ENCODE measurements at regions not wholly inside any gene's neighbourhood (a gene's known extent, or its start where the extent isn't known, plus 50 kb on each side); places are given as distances from the start of the nearest gene placed in this dataset.
"Not testable (repeated sequence)": the region's sequence is repeated elsewhere in the genome, so short reads cannot be mapped to it uniquely, and the experiment has no call there.

DNA sequence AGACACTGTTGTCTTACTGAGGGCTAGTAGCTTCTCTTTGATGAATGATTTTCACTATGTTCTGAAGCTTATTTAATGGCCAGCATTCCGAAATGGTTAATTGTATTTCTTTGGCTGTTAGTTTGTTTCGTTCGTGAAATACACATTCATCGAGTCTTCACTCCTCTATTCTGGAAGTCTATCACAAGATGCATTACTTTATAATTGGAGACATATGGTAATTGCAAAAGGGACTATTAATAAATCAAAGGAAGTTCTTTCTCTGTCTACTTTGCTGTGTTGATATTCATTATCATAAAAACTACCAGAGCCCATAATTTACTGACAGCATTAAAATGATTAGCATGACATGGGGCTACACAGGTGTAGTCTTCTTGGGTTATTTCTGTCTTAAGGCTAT lies 133.8 kb upstream of the IGFBP3 start:
- ATAC-seq (ENCODE audit: low read depth) (no peak), DNase-seq (ENCODE audit: low spot score in 2 of 2) (no peak)
- H3K4me3 Mint-ChIP-seq = no peak overlapping the region
- no peak overlapping the region for H3K27ac Mint-ChIP-seq
- no peaks in the 10 kb centered on the region for H3K4me1 Mint-ChIP-seq
- no peaks in the 10 kb centered on the region for H3K9me3 Mint-ChIP-seq
- H3K36me3 Mint-ChIP-seq = no peaks in the 10 kb centered on the region
- no peaks in the 10 kb centered on the region for H3K27me3 Mint-ChIP-seq

DNA sequence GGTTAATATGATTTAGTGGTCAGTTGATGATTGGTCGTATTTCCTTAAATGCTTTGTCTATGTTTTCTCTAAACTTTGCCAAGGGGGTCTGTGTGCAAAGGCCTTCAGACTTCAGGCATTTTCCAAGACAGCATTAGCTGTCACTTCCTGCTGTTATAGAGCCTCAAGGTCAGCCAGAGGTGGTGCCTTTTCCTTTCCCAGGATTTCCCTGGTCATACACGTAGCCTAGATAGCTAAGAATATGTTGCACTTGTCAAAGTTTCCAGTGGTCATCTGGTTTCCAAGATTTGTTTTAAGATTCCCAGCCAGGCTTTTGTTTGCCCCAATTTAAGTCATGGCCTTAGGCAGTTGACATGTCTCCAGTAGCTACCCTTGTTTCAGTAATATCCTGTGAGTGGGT lies 133.2 kb upstream of the IGFBP3 start:
- no peak overlapping the region for H3K27ac Mint-ChIP-seq

DNA sequence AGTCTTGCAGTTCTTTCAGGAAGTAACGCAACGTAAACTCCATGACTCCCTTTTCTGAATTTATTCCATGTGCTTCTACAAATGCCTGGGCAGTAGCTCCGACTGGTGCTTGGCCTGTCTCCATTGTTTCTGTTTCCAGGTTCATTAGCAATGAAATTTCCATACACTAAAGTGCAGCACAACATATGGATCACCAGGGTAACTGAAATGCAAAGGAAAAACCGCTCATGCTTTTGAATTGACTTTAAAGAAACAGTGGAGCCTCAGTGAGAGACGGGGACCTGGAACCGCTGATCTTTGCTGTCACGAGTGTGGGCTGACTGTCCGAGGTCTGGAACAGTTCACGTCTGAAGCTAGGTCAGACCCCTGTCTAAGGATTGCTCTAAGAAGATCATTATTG lies 126.5 kb upstream of the IGFBP3 start:
- no peak overlapping the region for H3K4me3 Mint-ChIP-seq
- no peaks in the 10 kb centered on the region for H3K4me1 Mint-ChIP-seq
- DNase-seq (ENCODE audit: low spot score in 2 of 2) = no peak
- no peaks in the 10 kb centered on the region for H3K36me3 Mint-ChIP-seq
- no peak overlapping the region for H3K27ac Mint-ChIP-seq
- no peak for ATAC-seq (ENCODE audit: low read depth)
- H3K9me3 Mint-ChIP-seq = no peaks in the 10 kb centered on the region
- H3K27me3 Mint-ChIP-seq = no peaks in the 10 kb centered on the region

More for the DNA sequence above, 133.2 kb upstream of the IGFBP3 start:
- ATAC-seq (ENCODE audit: low read depth) (no peak), DNase-seq (ENCODE audit: low spot score in 2 of 2) (no peak)
- Mint-ChIP-seq H3K4me3 (no peak overlapping the region), H3K27me3 (no peaks in the 10 kb centered on the region), H3K4me1 (no peaks in the 10 kb centered on the region), H3K36me3 (no peaks in the 10 kb centered on the region), H3K9me3 (no peaks in the 10 kb centered on the region)

DNA sequence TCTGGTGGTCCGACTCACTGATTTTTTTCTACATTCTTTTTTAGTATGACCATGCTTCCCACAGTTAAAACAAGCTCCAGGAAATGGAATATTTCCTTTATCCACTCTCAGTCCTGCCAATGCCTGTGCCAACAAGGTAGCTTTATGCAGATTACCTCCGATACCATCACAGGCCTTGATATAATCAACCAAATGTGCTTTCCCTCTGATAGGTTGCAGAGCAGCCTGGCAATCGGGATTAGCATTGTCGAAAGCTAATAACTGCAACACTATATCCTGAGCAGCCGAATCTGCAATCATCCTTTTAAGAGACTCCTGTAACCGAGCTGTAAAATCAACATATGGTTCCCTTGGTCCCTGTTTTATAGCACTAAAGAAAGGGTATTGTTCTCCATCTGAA lies 122.3 kb upstream of the IGFBP3 start:
- H3K9me3 Mint-ChIP-seq; H3K27me3 Mint-ChIP-seq; DNase-seq (ENCODE audit: low spot score in 2 of 2); H3K4me3 Mint-ChIP-seq; H3K4me1 Mint-ChIP-seq; ATAC-seq (ENCODE audit: low read depth); H3K27ac Mint-ChIP-seq; H3K36me3 Mint-ChIP-seq: not testable (repeated sequence)

DNA sequence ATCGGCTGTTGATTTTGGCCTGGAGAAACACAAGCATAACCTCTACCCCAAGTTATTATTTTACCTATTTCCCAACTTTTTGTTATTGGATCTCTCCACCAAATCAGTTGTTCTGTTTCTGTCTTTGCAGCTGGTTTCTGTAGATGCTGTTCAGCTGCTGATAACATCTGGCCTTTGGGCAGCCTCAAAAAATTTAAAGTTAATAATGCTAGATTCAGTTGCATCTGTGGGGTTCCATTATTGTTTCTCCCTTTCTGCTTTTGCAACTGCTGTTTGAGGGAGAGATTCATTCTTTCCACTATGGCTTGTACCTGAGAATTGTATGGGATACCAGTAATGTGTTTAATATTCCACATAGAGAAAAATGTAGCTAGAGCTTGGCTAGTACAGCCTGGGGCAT lies 118.7 kb upstream of the IGFBP3 start:
- not testable (repeated sequence) for H3K4me1 Mint-ChIP-seq; H3K9me3 Mint-ChIP-seq; H3K36me3 Mint-ChIP-seq; H3K4me3 Mint-ChIP-seq; DNase-seq (ENCODE audit: low spot score in 2 of 2); H3K27me3 Mint-ChIP-seq; H3K27ac Mint-ChIP-seq; ATAC-seq (ENCODE audit: low read depth)

DNA sequence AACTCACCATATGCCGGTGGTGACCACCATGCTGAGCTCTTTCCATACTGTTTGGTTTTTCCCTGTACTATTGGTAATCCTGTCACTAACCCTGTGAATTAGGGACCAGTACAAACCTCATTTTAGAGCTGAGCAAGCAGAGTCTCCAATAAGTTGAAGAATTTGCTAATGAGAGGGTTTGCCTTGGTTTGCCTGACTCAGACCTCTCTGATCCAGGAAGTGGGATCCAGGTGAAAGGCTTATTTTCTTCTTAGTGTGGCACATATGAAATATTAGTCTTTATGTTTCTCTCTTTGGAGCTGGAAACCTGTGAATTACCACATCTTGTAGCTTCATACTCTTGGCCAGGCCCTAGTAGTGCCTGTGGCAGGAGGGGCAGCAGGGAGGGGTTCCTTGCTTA lies 114.1 kb upstream of the IGFBP3 start:
- no peak for DNase-seq (ENCODE audit: low spot score in 2 of 2)
- H3K27ac Mint-ChIP-seq = no peak overlapping the region
- H3K36me3 Mint-ChIP-seq = no peaks in the 10 kb centered on the region
- peaks cover 1% of the 10 kb centered on the region for H3K27me3 Mint-ChIP-seq
- H3K4me3 Mint-ChIP-seq = no peak overlapping the region
- no peaks in the 10 kb centered on the region for H3K9me3 Mint-ChIP-seq
- no peak for ATAC-seq (ENCODE audit: low read depth)
- no peaks in the 10 kb centered on the region for H3K4me1 Mint-ChIP-seq

DNA sequence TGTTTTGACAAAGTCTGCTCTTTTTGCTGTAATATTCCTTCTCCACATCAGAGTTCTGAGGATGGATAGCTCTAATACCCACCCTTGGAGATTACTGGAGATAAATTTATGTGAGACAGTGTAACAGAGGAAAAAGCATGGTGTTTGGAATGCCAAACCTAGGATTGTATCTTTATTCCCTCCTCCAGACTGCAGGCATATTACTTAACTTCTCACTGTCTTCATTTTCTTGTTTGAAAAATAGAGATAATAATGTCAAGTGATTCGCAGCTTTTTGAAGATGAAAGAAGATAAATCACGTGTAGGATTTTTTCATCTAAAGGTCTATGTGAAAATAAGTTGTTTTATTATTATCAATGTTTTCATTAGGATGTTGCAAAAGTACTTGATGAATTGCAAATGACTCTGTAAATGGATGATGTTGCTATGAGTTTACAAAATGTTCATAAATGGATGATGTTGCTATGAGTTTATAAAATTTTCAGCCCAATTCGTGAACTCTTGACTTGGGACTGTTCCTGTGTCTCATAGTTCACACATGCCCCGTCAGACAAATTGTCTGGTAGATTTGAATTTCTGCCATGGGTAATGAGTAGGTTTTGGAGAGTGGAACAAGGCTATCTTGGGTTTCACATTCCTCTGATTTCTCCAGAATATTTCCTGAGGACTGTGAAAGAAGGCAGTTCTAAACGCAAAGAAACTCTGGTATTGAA lies 113.1 kb upstream of the IGFBP3 start:
- Mint-ChIP-seq H3K4me3 (no peak overlapping the region), H3K4me1 (no peaks in the 10 kb centered on the region), H3K27me3 (peaks cover 1% of the 10 kb centered on the region), H3K27ac (no peak overlapping the region), H3K9me3 (no peaks in the 10 kb centered on the region), H3K36me3 (no peaks in the 10 kb centered on the region)
- no peak for DNase-seq (ENCODE audit: low spot score in 2 of 2)
- no peak for ATAC-seq (ENCODE audit: low read depth)

DNA sequence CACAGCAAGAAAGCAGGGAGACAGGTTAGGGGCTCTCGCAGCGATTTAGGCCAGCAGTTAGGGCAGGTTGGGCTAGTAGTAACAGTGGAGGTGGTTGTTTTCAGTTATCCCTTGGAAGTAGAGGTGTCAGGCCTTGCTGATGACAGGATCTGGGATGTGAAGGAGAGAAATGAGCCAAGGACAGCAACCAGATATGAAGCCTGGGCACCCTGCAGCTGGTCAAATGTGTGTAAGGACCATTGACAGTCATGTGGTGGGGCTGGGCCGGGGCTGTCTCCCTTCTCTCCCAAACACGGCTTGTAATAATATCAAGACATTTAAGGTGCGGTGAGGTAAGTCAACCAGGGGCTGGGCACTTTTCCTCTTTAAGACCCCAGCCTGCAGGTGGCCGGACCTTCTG lies 112.5 kb upstream of the IGFBP3 start:
- no peak for ATAC-seq (ENCODE audit: low read depth)
- Mint-ChIP-seq H3K27ac (no peak overlapping the region), H3K27me3 (peaks cover 1% of the 10 kb centered on the region), H3K36me3 (no peaks in the 10 kb centered on the region), H3K4me3 (no peak overlapping the region), H3K9me3 (no peaks in the 10 kb centered on the region), H3K4me1 (no peaks in the 10 kb centered on the region)
- DNase-seq (ENCODE audit: low spot score in 2 of 2) = no peak

DNA sequence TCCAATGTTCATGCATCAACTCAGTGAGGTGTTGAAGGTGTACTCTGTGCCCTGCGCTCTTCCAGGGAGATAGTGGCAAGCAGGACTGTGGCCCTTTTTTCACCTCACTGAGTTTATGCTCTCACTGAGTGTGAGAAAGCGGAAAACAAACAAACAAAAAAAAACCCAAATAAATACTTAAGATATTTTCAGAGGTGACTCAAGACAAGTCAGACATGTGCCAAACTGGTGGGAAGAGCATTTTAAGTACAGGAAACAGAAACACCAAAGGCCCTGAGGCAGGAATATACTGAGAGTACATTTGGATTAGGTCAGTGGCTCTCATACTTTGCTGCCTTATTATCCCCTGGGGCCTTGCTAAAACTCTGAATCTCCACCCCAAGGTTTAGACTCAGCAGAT lies 111.9 kb upstream of the IGFBP3 start:
- no peak for DNase-seq (ENCODE audit: low spot score in 2 of 2)
- H3K27ac Mint-ChIP-seq = no peak overlapping the region
- H3K36me3 Mint-ChIP-seq = no peaks in the 10 kb centered on the region
- no peaks in the 10 kb centered on the region for H3K4me1 Mint-ChIP-seq
- ATAC-seq (ENCODE audit: low read depth) = no peak
- H3K4me3 Mint-ChIP-seq = no peak overlapping the region
- no peaks in the 10 kb centered on the region for H3K9me3 Mint-ChIP-seq
- peaks cover 1% of the 10 kb centered on the region for H3K27me3 Mint-ChIP-seq

DNA sequence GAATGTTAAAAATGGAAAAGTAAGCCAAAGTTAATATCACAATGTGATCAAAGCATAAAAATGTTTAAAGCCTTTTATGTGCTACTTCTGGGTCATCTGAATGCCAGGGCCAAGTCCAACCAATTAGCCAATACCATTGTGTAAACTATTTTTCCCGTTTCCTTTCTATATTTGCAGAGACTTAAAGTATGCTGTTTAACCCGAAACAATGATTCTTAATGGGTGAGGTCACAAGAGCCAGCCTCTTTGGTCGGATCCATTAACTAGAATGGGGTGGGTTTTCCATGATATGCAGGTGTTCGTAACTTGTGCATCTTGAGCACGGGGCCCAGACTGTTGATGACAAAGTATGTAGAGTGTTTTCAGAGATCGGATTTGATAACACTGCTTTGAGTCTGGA lies 111.3 kb upstream of the IGFBP3 start:
- peaks cover 1% of the 10 kb centered on the region for H3K27me3 Mint-ChIP-seq
- H3K36me3 Mint-ChIP-seq = no peaks in the 10 kb centered on the region
- ATAC-seq (ENCODE audit: low read depth) (no peak), DNase-seq (ENCODE audit: low spot score in 2 of 2) (no peak)
- no peaks in the 10 kb centered on the region for H3K9me3 Mint-ChIP-seq
- no peak overlapping the region for H3K27ac Mint-ChIP-seq
- H3K4me1 Mint-ChIP-seq = no peaks in the 10 kb centered on the region
- H3K4me3 Mint-ChIP-seq = no peak overlapping the region

DNA sequence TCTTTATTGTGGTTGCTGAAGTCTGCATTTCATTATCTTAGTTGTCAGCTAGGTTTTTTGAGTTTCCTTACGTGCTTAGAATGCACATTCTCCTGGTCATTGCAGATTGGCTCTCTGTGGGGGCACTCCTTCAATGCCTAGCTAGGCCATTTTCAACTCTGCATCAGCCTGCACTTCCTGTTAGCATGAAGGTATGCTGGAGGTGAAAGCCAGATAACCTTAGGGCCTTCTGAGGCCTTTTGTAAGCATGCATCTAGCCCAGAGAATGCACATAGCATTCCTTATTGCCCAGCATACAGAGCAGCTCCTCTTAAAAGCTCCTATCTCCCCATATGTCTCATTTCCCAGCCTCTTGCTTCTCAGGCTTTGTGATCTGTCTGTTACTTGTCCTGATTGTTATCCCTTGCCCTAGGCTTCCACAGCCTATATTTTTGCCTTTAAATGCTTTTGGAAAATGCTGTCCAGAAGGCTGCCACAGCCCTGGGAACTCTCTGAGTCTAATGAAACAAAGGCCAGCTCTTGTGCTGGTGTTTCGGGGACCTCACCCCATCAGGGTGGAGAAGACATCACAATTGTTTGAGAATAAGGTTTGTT lies 108.1 kb upstream of the IGFBP3 start:
- H3K9me3 Mint-ChIP-seq = no peaks in the 10 kb centered on the region
- H3K36me3 Mint-ChIP-seq = no peaks in the 10 kb centered on the region
- peaks cover 1% of the 10 kb centered on the region for H3K27me3 Mint-ChIP-seq
- DNase-seq (ENCODE audit: low spot score in 2 of 2) (no peak), ATAC-seq (ENCODE audit: low read depth) (no peak)
- no peaks in the 10 kb centered on the region for H3K4me1 Mint-ChIP-seq
- no peak overlapping the region for H3K27ac Mint-ChIP-seq
- no peak overlapping the region for H3K4me3 Mint-ChIP-seq

DNA sequence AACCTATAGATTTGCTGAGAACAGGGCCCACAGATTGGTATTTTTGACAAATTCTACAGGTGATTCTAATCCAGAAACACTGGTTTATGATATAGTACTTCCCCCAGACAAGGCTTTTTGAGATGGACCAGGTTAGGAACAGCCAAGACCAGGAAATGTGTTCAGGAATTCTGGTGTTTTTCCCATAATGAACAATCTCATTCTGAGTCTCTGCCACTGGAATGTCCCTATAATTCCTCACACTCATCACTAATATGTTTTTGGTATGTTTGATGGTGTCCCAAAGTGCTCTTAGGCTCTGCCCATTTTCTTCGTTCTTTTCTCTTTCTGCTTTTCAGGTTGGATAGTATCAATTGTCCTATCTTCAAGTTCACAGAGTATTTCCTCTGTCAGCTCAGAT lies 107.2 kb upstream of the IGFBP3 start:
- ATAC-seq (ENCODE audit: low read depth) (no peak), DNase-seq (ENCODE audit: low spot score in 2 of 2) (no peak)
- Mint-ChIP-seq H3K4me3 (no peak overlapping the region), H3K36me3 (no peaks in the 10 kb centered on the region), H3K4me1 (no peaks in the 10 kb centered on the region), H3K27me3 (peaks cover 1% of the 10 kb centered on the region), H3K9me3 (no peaks in the 10 kb centered on the region), H3K27ac (no peak overlapping the region)

DNA sequence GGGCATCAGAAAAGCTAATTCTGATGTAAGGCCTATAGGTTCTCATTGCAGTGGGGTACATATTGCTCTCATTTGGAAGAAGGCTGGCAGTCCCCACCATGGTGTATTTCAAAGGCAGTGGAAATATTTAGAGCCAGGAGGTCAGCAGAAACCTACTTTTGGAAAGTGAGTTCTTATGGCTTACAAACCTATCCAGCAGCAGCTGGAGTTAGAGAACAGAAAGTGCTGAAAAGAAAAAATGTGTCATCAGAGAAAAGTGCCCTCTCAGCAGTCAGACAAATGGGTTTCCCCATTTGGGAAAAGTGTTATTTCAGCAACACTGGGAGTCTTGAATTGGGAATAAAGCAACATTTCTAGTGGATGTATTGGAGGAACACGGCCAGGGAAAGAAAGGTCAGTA lies 105.7 kb upstream of the IGFBP3 start:
- Mint-ChIP-seq H3K36me3 (no peaks in the 10 kb centered on the region), H3K9me3 (no peaks in the 10 kb centered on the region), H3K27me3 (peaks cover 1% of the 10 kb centered on the region), H3K4me3 (no peak overlapping the region), H3K4me1 (no peaks in the 10 kb centered on the region), H3K27ac (no peak overlapping the region)
- ATAC-seq (ENCODE audit: low read depth) = no peak
- DNase-seq (ENCODE audit: low spot score in 2 of 2) = no peak

DNA sequence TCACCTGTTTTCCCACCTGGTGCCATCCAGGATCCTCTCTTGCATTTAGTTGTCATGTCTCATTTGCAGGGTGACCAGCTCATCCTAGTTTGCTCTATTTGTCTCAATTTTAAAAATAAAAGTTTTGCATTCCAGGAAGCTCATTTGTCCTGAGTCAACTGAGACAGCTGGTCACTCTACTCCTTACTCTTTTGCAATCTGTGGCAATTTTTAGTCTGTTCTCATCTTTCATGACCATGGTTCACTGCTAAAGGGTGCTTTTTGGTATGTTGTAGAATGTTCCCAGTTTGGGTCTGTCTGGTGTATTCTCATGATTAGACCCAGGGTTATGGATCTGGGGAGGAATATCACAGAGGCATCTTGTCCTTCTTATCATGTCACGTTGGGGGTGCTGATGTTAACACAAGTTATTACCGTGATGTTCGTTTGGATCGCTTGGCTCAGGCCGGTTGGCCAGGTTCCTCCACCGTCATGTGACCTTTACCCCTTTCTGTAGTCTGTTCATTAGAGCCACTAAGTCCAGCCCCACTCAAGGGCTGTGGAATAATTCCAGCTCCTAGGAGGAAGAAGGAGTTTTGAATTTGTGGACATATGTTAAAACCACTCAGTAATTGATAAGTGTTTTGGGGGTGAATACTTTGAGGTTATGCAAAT lies 103.3 kb upstream of the IGFBP3 start:
- Mint-ChIP-seq H3K4me3 (no peak overlapping the region), H3K36me3 (no peaks in the 10 kb centered on the region), H3K4me1 (no peaks in the 10 kb centered on the region), H3K27me3 (no peaks in the 10 kb centered on the region), H3K27ac (no peak overlapping the region), H3K9me3 (no peaks in the 10 kb centered on the region)
- ATAC-seq (ENCODE audit: low read depth) (no peak), DNase-seq (ENCODE audit: low spot score in 2 of 2) (no peak)

DNA sequence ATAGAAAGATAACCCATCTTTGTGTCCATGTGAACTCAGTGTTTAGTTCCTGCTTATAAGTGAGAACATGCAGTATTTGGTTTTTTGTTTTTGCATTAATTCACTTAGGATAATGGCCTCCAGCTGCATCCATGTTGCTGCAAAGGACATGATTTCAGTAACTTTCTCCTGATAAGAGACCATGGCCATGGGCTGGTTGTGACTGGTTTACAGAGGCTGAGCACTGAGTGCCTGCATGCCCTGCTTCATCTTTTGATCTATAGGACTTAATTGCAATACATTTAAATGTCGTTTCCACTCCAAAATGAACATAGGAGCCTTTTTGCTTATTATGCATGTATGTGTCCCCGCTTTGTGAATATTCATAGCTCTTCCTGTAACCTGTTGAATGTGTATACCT lies 101.3 kb upstream of the IGFBP3 start:
- ATAC-seq (ENCODE audit: low read depth) (no peak), DNase-seq (ENCODE audit: low spot score in 2 of 2) (no peak)
- Mint-ChIP-seq H3K9me3 (peaks cover 2% of the 10 kb centered on the region), H3K36me3 (no peaks in the 10 kb centered on the region), H3K27ac (no peak overlapping the region), H3K4me1 (no peaks in the 10 kb centered on the region), H3K4me3 (no peak overlapping the region), H3K27me3 (no peaks in the 10 kb centered on the region)

Measured in memory B cell (primary cell).